NCI-H524 treated with DMSO at 0.1 percent for 48 hours (cell line): ENCODE measurements at regions not wholly inside any gene's neighbourhood (a gene's known extent, or its start where the extent isn't known, plus 50 kb on each side); places are given as distances from the start of the nearest gene placed in this dataset.

ENCODE experiments used
- DNase-seq: peaks from one replicate; lab custom pipeline; 2025; lab: John Stamatoyannopoulos, UW

DNA sequence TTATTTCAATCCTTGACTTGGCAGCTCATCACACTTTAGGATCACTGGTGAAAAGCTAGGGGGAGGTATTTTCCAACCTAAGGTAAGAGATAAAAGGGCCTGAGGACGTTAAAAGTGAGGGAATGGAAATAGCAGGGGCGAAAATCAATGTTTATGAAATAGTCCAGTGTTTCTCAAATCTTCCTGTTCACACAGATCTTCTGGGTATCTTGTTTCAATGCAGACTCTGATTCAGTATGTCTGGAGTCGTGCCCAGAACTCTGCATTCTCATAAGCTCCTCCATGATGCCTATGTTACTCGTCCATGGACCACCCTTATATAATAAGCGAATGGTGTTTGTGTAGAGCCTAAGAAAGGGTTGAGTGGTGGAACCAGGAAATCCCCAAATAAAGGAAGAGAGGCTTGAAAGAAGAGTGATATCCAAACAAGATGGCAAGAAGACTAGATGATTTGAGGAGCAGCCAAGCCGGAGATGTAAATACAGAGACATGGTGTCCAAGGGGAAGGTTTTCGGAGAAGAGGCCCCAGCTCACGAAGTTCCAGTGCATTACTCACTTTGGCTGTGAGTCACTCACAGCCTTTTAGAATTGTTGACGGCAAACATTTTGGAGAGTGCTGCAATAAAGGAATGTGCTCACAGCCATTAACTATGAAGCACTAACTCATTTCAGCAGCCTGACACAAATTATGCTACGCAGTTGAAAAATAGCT, 215.6 kb upstream of the PPARGC1A start:
- no peak for DNase-seq

- no peak for DNase-seq
Observed at GRCh38 chr4:24104158-24104565, 214.3 kb upstream of the PPARGC1A start.

DNA sequence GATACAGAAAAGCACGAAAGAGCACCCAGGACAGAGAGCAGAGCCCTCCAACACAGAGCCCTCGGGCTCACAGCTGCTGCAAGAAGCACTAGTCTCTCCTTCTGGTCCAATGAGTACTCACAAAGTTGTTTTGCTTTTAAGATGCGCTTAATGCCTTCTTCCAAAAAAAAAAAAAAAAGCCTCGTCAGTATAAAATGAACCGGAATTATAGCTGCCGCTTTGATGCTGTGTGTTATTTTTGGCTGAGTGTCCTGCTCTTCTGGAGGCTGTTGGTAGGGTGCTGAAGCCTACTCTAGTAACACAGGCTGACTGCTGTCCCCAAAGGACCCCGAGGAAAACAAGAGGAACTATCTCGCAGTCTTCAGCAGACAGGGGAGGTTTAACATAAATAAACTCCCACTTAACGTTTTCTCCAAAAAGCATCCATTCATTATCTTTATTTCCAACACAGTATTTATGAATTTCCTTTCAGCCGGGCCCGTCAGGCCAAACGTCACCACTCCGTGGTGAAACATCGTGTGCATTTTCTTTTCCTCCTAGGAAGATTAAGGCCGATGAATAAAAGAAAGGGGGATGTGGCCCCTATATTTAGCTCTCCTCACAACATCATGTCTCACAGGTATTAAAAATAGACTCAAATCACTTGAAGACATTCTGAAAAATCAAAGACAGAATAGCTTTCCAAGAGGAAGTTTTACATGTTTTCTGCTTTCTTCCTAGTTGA, 213.7 kb upstream of the PPARGC1A start:
- DNase-seq, result no peak

GRCh38 chr4:24102621-24103020, 212.8 kb upstream of the PPARGC1A start:
- DNase-seq, result no peak

GRCh38 chr4:24096603-24097002, 206.8 kb upstream of the PPARGC1A start:
- no peak for DNase-seq

- no peak for DNase-seq
Observed at GRCh38 chr4:24094726-24095125, 204.9 kb upstream of the PPARGC1A start.

DNA sequence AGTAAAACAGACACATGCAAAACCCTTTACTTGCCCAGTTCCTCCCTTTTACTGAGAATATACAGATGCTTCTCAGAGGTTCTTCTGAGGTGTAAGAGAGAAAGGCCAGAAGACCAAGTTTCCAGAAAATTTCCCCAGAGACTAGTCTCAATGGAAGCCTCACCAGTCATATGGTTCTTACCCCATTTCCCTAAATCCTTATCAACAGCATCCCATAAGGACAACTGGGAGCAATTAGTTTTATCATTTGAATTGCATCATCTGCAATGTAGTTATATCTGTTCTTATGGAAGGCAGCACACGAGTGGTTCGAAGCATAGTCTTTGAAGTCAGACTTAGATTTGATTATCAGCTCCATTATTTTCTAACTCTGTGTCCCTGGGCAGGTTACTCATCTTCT, 203.6 kb upstream of the PPARGC1A start:
- DNase-seq, result no peak

- no peak for DNase-seq
Observed at GRCh38 chr4:24091639-24092233, 201.9 kb upstream of the PPARGC1A start.

DNA sequence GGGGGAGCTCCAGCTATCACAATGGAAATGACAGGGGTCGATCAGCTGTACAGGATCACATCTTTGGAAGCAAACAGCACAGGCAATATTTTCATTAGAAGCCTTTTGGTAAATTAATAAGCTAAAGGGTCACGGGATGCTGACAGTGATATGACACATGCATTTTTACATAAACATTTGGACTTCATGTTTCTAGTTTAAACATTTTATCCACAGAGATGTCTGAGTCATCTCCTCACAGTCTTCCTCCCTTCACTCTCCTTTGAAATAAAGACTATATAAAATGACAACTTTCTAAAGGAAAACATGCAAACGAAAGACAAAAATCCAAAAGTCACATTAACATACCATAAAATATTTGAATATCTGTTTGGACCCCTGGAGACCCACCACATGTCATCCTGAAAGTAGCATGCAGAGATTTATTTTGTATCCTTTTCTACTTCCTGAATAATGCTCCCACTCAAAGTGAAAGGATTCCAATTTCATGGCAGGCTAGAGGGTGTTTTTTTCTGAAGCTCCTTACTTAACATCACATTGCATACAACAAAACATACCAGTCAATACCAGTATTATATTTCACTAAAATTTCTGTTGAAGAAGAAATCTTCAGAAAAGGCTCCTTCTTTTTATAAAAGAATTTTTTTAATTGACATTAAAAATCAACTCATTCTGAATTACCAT, 200.1 kb upstream of the PPARGC1A start:
- DNase-seq, result no peak

DNA sequence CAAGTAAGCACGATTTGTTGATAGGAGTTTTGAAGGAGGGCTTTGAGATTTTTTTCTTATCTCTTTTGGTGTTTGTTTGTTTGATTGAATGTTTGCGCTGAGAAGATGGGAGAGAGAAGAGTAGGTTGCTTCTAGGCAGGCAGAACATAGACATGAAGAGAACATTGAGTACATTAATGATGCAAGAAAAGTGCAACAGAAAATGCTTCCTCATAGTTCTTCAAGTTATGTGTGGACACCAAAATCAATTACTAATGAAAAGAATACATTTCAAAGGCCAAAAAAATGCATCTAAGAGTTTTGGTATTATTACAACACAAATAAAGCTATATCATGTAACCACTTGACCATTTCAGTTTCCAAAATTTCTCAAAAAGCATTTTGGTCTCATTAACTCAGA, 191.0 kb upstream of the PPARGC1A start:
- DNase-seq, result no peak

DNA sequence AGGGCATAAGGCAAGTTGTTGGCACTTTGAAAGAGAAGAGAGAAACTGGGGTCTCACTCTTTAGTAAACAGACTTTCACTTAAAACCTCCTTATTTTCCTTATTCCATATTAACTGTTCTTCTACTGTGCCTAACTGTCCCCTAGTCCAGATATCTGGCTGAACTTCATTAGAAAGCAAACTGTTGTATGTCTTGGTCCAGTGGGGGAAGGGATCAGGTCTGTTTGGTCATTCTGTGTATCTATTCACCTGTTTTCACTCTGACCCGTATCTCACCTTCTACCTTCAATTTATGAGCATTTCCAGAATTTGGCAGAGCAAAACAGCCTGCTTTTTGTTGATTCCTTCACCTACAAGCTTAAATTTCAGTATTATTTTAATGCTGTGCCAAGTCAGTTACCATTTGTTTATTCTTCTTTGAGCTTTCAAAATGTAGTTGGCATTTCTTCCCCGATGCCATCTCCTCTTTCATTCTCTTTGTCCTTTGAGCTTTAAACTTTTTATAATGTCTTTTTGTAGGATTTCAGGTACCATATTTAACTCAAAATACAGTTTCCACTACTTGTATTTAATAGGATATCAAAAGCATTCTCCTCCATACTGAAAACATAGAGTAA, 188.6 kb upstream of the PPARGC1A start:
- DNase-seq, result no peak

DNA sequence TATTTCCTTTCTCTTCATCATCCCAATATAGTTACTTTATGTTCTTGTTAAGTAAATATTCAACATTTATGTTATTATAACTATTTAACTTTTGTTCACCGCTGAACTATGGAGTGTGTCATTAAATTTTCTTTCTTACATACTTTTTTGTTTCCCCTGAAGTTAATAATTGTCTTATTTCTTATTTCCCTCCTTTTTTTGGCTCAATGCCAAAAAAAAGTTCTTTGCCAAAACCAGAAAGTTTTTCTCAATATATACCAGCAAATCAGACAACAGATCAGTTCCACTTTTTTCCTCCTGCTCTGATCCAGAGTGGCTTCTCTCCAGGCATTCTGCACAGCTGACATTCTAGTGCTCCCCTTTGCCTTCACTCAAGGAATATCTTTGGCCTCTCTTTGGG, 187.0 kb upstream of the PPARGC1A start:
- no peak for DNase-seq

- DNase-seq, result no peak
Observed at GRCh38 chr4:24073948-24074347, 184.1 kb upstream of the PPARGC1A start.

GRCh38 chr4:24071612-24072372, 181.9 kb upstream of the PPARGC1A start:
- DNase-seq, result no peak

GRCh38 chr4:24070117-24070516, 180.3 kb upstream of the PPARGC1A start:
- DNase-seq, result no peak

- peak; percentile 98 for DNase-seq
Observed at GRCh38 chr4:24067367-24068193, 177.7 kb upstream of the PPARGC1A start.

- DNase-seq, result no peak
Observed at GRCh38 chr4:24065974-24066373, 176.1 kb upstream of the PPARGC1A start.

- DNase-seq, result peak; percentile 38
Observed at GRCh38 chr4:24063731-24064130, 173.9 kb upstream of the PPARGC1A start.

GRCh38 chr4:24060932-24061331, 171.1 kb upstream of the PPARGC1A start:
- no peak for DNase-seq

- DNase-seq, result no peak
Observed at GRCh38 chr4:24059839-24060238, 170.0 kb upstream of the PPARGC1A start.
